H9 (cell line): ENCODE measurements at regions not wholly inside any gene's neighbourhood (a gene's known extent, or its start where the extent isn't known, plus 50 kb on each side); places are given as distances from the start of the nearest gene placed in this dataset.

Experiments
- DNase-seq: peaks from one replicate; pipeline ENCODE4 v3.0.0-alpha.2; 2017
- H2AFZ ChIP-seq: one replicate; pipeline ENCODE4 v1.6.1; 2013; ENCODE audit warnings: mild to moderate bottlenecking, low read length, control low read depth, moderate library complexity
- H2AK5ac ChIP-seq: 2 replicates; pipeline ENCODE4 v1.6.1; 2013; ENCODE audit warnings: low read length, control low read depth, mixed read lengths; ENCODE audit not compliant: insufficient read length
- H2BK120ac ChIP-seq: one replicate; pipeline ENCODE4 v1.6.1; 2013; ENCODE audit warnings: low read depth, mild to moderate bottlenecking, low read length, control low read depth, inconsistent platforms; ENCODE audit not compliant: poor library complexity, severe bottlenecking
- H2BK12ac ChIP-seq: 2 replicates; pipeline ENCODE4 v1.6.1; 2013; ENCODE audit warnings: low read length, control low read depth, mixed read lengths, low read depth; ENCODE audit not compliant: insufficient read length
- H2BK15ac ChIP-seq: 2 replicates; pipeline ENCODE4 v1.6.1; 2013; ENCODE audit warnings: low read depth, low read length, control low read depth
- H2BK20ac ChIP-seq: one replicate; pipeline ENCODE4 v1.6.1; 2013; ENCODE audit warnings: low read depth, mild to moderate bottlenecking, low read length, control low read depth, inconsistent platforms; ENCODE audit not compliant: poor library complexity, severe bottlenecking
- H2BK5ac ChIP-seq: 2 replicates; pipeline ENCODE4 v1.6.1; 2013; ENCODE audit warnings: low read length, control low read depth, mixed read lengths; ENCODE audit not compliant: insufficient read length
- H3K14ac ChIP-seq: 2 replicates; pipeline ENCODE4 v1.6.1; 2013; ENCODE audit warnings: low read length, control low read depth; ENCODE audit not compliant: insufficient read depth
- H3K18ac ChIP-seq: 2 replicates; pipeline ENCODE4 v1.6.1; 2013; ENCODE audit warnings: low read depth, mild to moderate bottlenecking, mixed read lengths, low read length, control low read depth; ENCODE audit not compliant: insufficient read length
- H3K23ac ChIP-seq: 2 replicates; pipeline ENCODE4 v1.6.1; 2013; ENCODE audit warnings: low read length, control low read depth, mixed read lengths, low read depth; ENCODE audit not compliant: insufficient read length
- H3K23me2 ChIP-seq: 2 replicates; pipeline ENCODE4 v1.6.1; 2013; ENCODE audit warnings: low read depth, mild to moderate bottlenecking, mixed read lengths, low read length, control low read depth; ENCODE audit not compliant: insufficient read length, poor library complexity, severe bottlenecking
- H3K27ac ChIP-seq: 2 replicates; pipeline ENCODE4 v1.5.1; 2013; ENCODE audit warnings: low read length, control low read depth, mixed read lengths, low read depth; ENCODE audit not compliant: insufficient read length
- H3K27me3 ChIP-seq: 2 replicates; pipeline ENCODE4 v1.6.1; 2013; ENCODE audit warnings: low read length, control low read depth, inconsistent platforms; ENCODE audit not compliant: insufficient read depth
- H3K4ac ChIP-seq: 2 replicates; pipeline ENCODE4 v1.6.1; 2013; ENCODE audit warnings: low read depth, mild to moderate bottlenecking, control low read depth, inconsistent platforms, low read length, moderate library complexity
- H3K4me1 ChIP-seq: 2 replicates; pipeline ENCODE4 v1.6.1; 2013; ENCODE audit warnings: low read length, control low read depth, inconsistent platforms; ENCODE audit not compliant: insufficient read depth
- H3K4me2 ChIP-seq: 2 replicates; pipeline ENCODE4 v1.6.1; 2013; ENCODE audit warnings: low read length, control low read depth, mixed read lengths; ENCODE audit not compliant: insufficient read length, insufficient read depth
- H3K56ac ChIP-seq: 2 replicates; pipeline ENCODE4 v1.6.1; 2013; ENCODE audit warnings: low read depth, mild to moderate bottlenecking, mixed read lengths, low read length, control low read depth; ENCODE audit not compliant: insufficient read length
- H3K79me1 ChIP-seq: 2 replicates; pipeline ENCODE4 v1.6.1; 2013; ENCODE audit warnings: low read depth, mild to moderate bottlenecking, moderate library complexity, low read length, control low read depth, inconsistent platforms; ENCODE audit not compliant: insufficient read depth, poor library complexity, severe bottlenecking
- H3K79me2 ChIP-seq: 2 replicates; pipeline ENCODE4 v1.6.1; 2013; ENCODE audit warnings: low read length, control low read depth, inconsistent platforms; ENCODE audit not compliant: insufficient read depth
- H3K9ac ChIP-seq: 2 replicates; pipeline ENCODE4 v1.6.1; 2013; ENCODE audit warnings: low read length, control low read depth, mixed read lengths; ENCODE audit not compliant: insufficient read length; ENCODE audit errors: extremely low read depth
- H3K9me3 ChIP-seq: one replicate; pipeline ENCODE4 v1.6.1; 2013; ENCODE audit warnings: low read depth, low read length, inconsistent platforms; ENCODE audit not compliant: control insufficient read depth
- H3T11ph ChIP-seq: one replicate; pipeline ENCODE4 v1.6.1; 2013; ENCODE audit warnings: mild to moderate bottlenecking, low read length, control low read depth, inconsistent platforms
- H4K20me1 ChIP-seq: one replicate; pipeline ENCODE4 v1.6.1; 2013; ENCODE audit not compliant: control insufficient read depth, insufficient read length, insufficient read depth
- H4K5ac ChIP-seq: 2 replicates; pipeline ENCODE4 v1.6.1; 2013; ENCODE audit warnings: low read depth, mild to moderate bottlenecking, mixed read lengths, low read length, control low read depth; ENCODE audit not compliant: insufficient read length
- H4K8ac ChIP-seq: replicated peaks from 2 replicates; pipeline ENCODE4 v1.6.1; 2013; ENCODE audit warnings: low read length, control low read depth, mixed read lengths, low read depth; ENCODE audit not compliant: insufficient read length
- H4K91ac ChIP-seq: 2 replicates; pipeline ENCODE4 v1.6.1; 2013; ENCODE audit warnings: low read depth, mild to moderate bottlenecking, moderate library complexity, mixed read lengths, low read length, control low read depth; ENCODE audit not compliant: insufficient read length
- H3K27ac Mint-ChIP-seq, 3 experiments: 2 replicates in 2 of 3; 3 replicates in 1 of 3; pipeline ENCODE4 v1.8.0; 2020 to 2021; ENCODE audit warnings: mixed read lengths in 3 of 3, mild to moderate bottlenecking in 1 of 3, moderate library complexity in 1 of 3
- H3K27me3 Mint-ChIP-seq: 2 replicates; pipeline ENCODE4 v1.8.0; 2021; ENCODE audit warnings: low read depth, mild to moderate bottlenecking, moderate library complexity, mixed read lengths
- H3K36me3 Mint-ChIP-seq, 3 experiments: 2 replicates in 2 of 3; 3 replicates in 1 of 3; pipeline ENCODE4 v1.8.0; 2020 to 2021; ENCODE audit warnings: low read depth in 3 of 3, mixed read lengths in 3 of 3; ENCODE audit not compliant: insufficient read depth in 1 of 3
- H3K4me1 Mint-ChIP-seq, 2 experiments: 2 replicates each; pipeline ENCODE4 v1.8.0; 2020; ENCODE audit warnings: mixed read lengths in 2 of 2
- H3K4me3 Mint-ChIP-seq, 2 experiments: 2 replicates in 1 of 2; 3 replicates in 1 of 2; pipeline ENCODE4 v1.8.0; 2020 to 2021; ENCODE audit warnings: mild to moderate bottlenecking in 2 of 2, mixed read lengths in 2 of 2, moderate library complexity in 1 of 2
- H3K9me3 Mint-ChIP-seq, 2 experiments: 2 replicates in 1 of 2; 3 replicates in 1 of 2; pipeline ENCODE4 v1.8.0; 2020; ENCODE audit warnings: mild to moderate bottlenecking in 2 of 2, mixed read lengths in 2 of 2, moderate library complexity in 1 of 2
- CTCF ChIP-seq: fragments of 200-600 bp; sonication (generic); conservative IDR thresholded peaks from 3 replicates; pipeline ENCODE4 v1.8.0; 2021; ENCODE audit warnings: antibody characterized with exemption, mild to moderate bottlenecking
- WGBS: extraction: QIAGEN DNeasy Blood & Tissue Kit; methylation state at CpG from one replicate; pipeline ENCODE4 v1.1.7; 2013; ENCODE audit warnings: missing lambda C conversion rate, low lambda C conversion rate, mixed read lengths; ENCODE audit not compliant: insufficient read length; ENCODE audit errors: extremely low coverage; 5-methylcytosine and 5-hydroxymethylcytosine counted together

- Histone ChIP-seq H2BK12ac (no peak overlapping the region), H2AFZ (no peak overlapping the region), H4K91ac (no peak overlapping the region), H3K4ac (no peak overlapping the region), H3K56ac (no peak overlapping the region), H3K4me1 (no peaks in the 10 kb centered on the region; the same call in 1 of the 2 replicates), H2AK5ac (no peak overlapping the region), H3K9ac (no peak overlapping the region), H2BK15ac (no peak overlapping the region), H3K18ac (no peak overlapping the region), H4K20me1 (no peaks in the 10 kb centered on the region), H3K23me2 (no peaks in the 10 kb centered on the region), H4K8ac (no peak overlapping the region), H3K79me2 (no peaks in the 10 kb centered on the region), H3T11ph (no peak overlapping the region), H2BK20ac (no peak overlapping the region), H3K23ac (no peak overlapping the region), H3K14ac (no peak overlapping the region), H3K9me3 (no peaks in the 10 kb centered on the region), H3K27me3 (no peaks in the 10 kb centered on the region), H3K79me1 (no peaks in the 10 kb centered on the region), H2BK5ac (no peak overlapping the region), H4K5ac (no peak overlapping the region), H3K27ac (no peak overlapping the region), H2BK120ac (no peak overlapping the region), H3K4me2 (no peak overlapping the region)
- no peaks in the 10 kb centered on the region for H3K9me3 Mint-ChIP-seq
- TF ChIP-seq CTCF, result no peak
- H3K27me3 Mint-ChIP-seq, result peaks cover 2% of the 10 kb centered on the region
- no peak for DNase-seq
- WGBS, result no CpG with 5 or more reads among the region's 5 CpGs
- no peak overlapping the region for H3K4me3 Mint-ChIP-seq
- no peaks in the 10 kb centered on the region for H3K36me3 Mint-ChIP-seq
- peaks cover 30 to 31% of the 10 kb centered on the region in 2 experiments for H3K4me1 Mint-ChIP-seq
- H3K27ac Mint-ChIP-seq, result no peak overlapping the region
Observed at GRCh38 chr13:48161530-48162179, 66.8 kb upstream of the MED4 start.
